ENCODE measurements at regions not wholly inside any gene's neighbourhood (a gene's known extent, or its start where the extent isn't known, plus 50 kb on each side); places are given as distances from the start of the nearest gene placed in this dataset.

DNA sequence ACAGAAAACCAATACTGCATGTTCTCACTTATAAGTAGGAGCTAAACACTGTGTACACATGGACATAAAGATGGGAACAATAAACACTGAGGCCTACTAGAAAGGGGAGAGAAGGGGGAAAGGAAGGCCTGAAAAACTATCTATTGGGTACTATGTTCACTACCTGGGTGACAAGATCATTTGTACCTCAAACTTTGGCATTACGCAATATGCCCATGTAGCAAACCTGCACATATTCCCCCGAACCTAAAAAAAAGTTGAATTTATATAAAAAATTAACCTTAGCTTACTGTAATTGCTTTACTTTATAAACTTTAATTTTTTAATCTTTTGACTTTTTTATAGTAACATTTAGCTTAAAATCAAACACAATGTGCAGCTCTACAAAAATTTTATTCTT lies 237.6 kb upstream of the ATP10B start:
- DNase-seq (ENCODE audit: low read depth, low spot score): no peak
- Histone ChIP-seq H3K27ac (ENCODE audit: control insufficient read depth, insufficient read depth) (no peak overlapping the region), H4K20me1 (ENCODE audit: control insufficient read depth, insufficient read depth) (no peaks in the 10 kb centered on the region), H3K27me3 (replicated peaks in 1 of 2; ENCODE audit: control insufficient read depth in 2 of 2, insufficient read depth in 2 of 2, low read length in 1 of 2) (no peaks in the 10 kb centered on the region), H3K36me3 (ENCODE audit: control insufficient read depth in 2 of 2, insufficient read depth in 2 of 2, low read length in 1 of 2) (no peaks in the 10 kb centered on the region; a peak in 1 of 4 replicates), H3K4me1 (ENCODE audit: control insufficient read depth, insufficient read depth, low read length) (no peaks in the 10 kb centered on the region), H2AFZ (ENCODE audit: control insufficient read depth, low read depth, low read length) (no peak overlapping the region), H3K9me3 (replicated peaks; ENCODE audit: control insufficient read depth, insufficient read depth, low read length) (no peaks in the 10 kb centered on the region; the same call in 1 of the 3 replicates), H3K9ac (ENCODE audit: control insufficient read depth, insufficient read depth, low read length) (no peak overlapping the region), H3K79me2 (ENCODE audit: control insufficient read depth, insufficient read depth, low read length) (no peaks in the 10 kb centered on the region), H3K4me3 (no peak overlapping the region), H3K4me2 (ENCODE audit: control insufficient read depth, insufficient read depth) (no peak overlapping the region)
- SMC1A ChIA-PET (ENCODE audit: uncharacterized antibody, unreplicated experiment): interaction anchor here (1.1 kb wide), 1 partner anchor 17 kb away, joined by 3 read pairs; no protein-coding TSS in a partner anchor
- no peak for TF ChIP-seq IRF4 (IDR thresholded peaks at IDR 0.05; ENCODE audit: low read depth, low read length)
- no peak for TF ChIP-seq SIN3A (IDR thresholded peaks at IDR 0.05; ENCODE audit: low read depth, low read length)
- TF ChIP-seq PAX5 (IDR thresholded peaks at IDR 0.05; ENCODE audit: borderline replicate concordance, low read depth, low read length): no peak
- RAD21 ChIA-PET (ENCODE audit: unreplicated experiment): no interaction called here
- BruUV-seq (replicated peaks): no TSS peak
- no peak for FAIRE-seq
- ATAC-seq: no peak
- in situ Hi-C loops (cut with MboI) (no loop called here), intact Hi-C loops (cut with micrococcal nuclease; ENCODE audit: unreplicated experiment) (no loop called here)
- CTCF ChIA-PET: interaction anchor here (0.9 kb wide), 1 partner anchor 26 kb away, joined by 3 read pairs; no protein-coding TSS in a partner anchor
- WGBS (ENCODE audit: insufficient coverage, insufficient replicate concordance, low lambda C conversion rate, missing lambda C conversion rate): 96% methylated on average over 2 of the region's 2 CpGs
- POLR2A ChIA-PET: no interaction called here

DNA sequence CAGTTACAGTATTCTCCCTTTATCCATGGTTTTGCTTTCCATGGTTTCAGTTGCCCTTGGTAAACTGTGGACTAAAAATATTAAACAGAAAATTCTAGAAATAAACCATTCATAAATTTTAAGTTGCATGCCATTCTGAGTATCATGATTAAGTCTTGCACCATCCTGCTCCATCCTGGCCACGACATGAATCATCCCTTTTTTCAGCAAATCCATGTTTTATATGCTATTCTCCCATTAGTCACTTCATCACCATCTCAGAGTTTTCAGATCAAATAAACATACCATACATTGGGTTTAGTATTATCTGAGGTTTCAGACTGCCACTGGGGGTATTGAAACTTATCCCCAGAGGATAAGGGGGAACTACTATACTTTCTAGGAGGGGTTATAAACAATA lies 234.4 kb upstream of the ATP10B start:
- no peaks in the 10 kb centered on the region for H3K4me1 ChIP-seq (ENCODE audit: control insufficient read depth, insufficient read depth, low read length)
- no peak overlapping the region for H3K27ac ChIP-seq (ENCODE audit: control insufficient read depth, insufficient read depth)
- H3K36me3 ChIP-seq (ENCODE audit: control insufficient read depth in 2 of 2, insufficient read depth in 2 of 2, low read length in 1 of 2): no peaks in the 10 kb centered on the region
- H3K4me3 ChIP-seq: no peak overlapping the region
- H4K20me1 ChIP-seq (ENCODE audit: control insufficient read depth, insufficient read depth): no peaks in the 10 kb centered on the region
- no peak overlapping the region for H3K9ac ChIP-seq (ENCODE audit: control insufficient read depth, insufficient read depth, low read length)
- RAD21 ChIA-PET (ENCODE audit: unreplicated experiment): no interaction called here
- H3K4me2 ChIP-seq (ENCODE audit: control insufficient read depth, insufficient read depth): no peak overlapping the region
- POLR2A ChIA-PET: no interaction called here
- H2AFZ ChIP-seq (ENCODE audit: control insufficient read depth, low read depth, low read length): no peak overlapping the region
- no peaks in the 10 kb centered on the region for H3K79me2 ChIP-seq (ENCODE audit: control insufficient read depth, insufficient read depth, low read length)
- 0% methylated on average over 1 of the region's 1 CpG for WGBS (ENCODE audit: insufficient coverage, insufficient replicate concordance, low lambda C conversion rate, missing lambda C conversion rate)
- intact Hi-C loops (cut with micrococcal nuclease; ENCODE audit: unreplicated experiment) (no loop called here), in situ Hi-C loops (cut with MboI) (no loop called here)
- DNase-seq (ENCODE audit: low read depth, low spot score) (no peak), FAIRE-seq (no peak), ATAC-seq (no peak)
- H3K27me3 ChIP-seq (replicated peaks in 1 of 2; ENCODE audit: control insufficient read depth in 2 of 2, insufficient read depth in 2 of 2, low read length in 1 of 2): no peaks in the 10 kb centered on the region
- no peaks in the 10 kb centered on the region; the same call in 2 of the 3 replicates for H3K9me3 ChIP-seq (replicated peaks; ENCODE audit: control insufficient read depth, insufficient read depth, low read length)
- CTCF ChIA-PET: no interaction called here
- SMC1A ChIA-PET (ENCODE audit: uncharacterized antibody, unreplicated experiment): no interaction called here
- no TSS peak for BruUV-seq (replicated peaks)
- TF ChIP-seq, protein P1, sequence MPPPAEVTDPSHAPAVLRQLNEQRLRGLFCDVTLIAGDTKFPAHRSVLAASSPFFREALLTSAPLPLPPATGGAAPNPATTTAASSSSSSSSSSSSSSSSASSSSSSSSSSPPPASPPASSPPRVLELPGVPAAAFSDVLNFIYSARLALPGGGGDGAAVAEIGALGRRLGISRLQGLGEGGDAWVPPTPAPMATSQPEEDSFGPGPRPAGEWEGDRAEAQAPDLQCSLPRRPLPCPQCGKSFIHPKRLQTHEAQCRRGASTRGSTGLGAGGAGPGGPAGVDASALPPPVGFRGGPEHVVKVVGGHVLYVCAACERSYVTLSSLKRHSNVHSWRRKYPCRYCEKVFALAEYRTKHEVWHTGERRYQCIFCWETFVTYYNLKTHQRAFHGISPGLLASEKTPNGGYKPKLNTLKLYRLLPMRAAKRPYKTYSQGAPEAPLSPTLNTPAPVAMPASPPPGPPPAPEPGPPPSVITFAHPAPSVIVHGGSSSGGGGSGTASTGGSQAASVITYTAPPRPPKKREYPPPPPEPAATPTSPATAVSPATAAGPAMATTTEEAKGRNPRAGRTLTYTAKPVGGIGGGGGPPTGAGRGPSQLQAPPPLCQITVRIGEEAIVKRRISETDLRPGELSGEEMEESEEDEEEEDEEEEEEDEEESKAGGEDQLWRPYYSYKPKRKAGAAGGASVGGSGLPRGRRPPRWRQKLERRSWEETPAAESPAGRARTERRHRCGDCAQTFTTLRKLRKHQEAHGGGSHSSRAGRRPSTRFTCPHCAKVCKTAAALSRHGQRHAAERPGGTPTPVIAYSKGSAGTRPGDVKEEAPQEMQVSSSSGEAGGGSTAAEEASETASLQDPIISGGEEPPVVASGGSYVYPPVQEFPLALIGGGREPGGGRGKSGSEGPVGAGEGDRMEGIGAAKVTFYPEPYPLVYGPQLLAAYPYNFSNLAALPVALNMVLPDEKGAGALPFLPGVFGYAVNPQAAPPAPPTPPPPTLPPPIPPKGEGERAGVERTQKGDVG (CRISPR knock-in tag; IDR thresholded peaks at IDR 0.05): no peak
- TF ChIP-seq, protein P2, sequence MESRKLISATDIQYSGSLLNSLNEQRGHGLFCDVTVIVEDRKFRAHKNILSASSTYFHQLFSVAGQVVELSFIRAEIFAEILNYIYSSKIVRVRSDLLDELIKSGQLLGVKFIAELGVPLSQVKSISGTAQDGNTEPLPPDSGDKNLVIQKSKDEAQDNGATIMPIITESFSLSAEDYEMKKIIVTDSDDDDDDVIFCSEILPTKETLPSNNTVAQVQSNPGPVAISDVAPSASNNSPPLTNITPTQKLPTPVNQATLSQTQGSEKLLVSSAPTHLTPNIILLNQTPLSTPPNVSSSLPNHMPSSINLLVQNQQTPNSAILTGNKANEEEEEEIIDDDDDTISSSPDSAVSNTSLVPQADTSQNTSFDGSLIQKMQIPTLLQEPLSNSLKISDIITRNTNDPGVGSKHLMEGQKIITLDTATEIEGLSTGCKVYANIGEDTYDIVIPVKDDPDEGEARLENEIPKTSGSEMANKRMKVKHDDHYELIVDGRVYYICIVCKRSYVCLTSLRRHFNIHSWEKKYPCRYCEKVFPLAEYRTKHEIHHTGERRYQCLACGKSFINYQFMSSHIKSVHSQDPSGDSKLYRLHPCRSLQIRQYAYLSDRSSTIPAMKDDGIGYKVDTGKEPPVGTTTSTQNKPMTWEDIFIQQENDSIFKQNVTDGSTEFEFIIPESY (IDR thresholded peaks at IDR 0.05): no peak
- TF ChIP-seq CHD4 (IDR thresholded peaks at IDR 0.05) (no peak), EGR1 (IDR thresholded peaks at IDR 0.05; ENCODE audit: borderline replicate concordance in 1 of 2, low read depth in 2 of 2, low read length in 2 of 2) (no peak)
- TF ChIP-seq, protein P3, sequence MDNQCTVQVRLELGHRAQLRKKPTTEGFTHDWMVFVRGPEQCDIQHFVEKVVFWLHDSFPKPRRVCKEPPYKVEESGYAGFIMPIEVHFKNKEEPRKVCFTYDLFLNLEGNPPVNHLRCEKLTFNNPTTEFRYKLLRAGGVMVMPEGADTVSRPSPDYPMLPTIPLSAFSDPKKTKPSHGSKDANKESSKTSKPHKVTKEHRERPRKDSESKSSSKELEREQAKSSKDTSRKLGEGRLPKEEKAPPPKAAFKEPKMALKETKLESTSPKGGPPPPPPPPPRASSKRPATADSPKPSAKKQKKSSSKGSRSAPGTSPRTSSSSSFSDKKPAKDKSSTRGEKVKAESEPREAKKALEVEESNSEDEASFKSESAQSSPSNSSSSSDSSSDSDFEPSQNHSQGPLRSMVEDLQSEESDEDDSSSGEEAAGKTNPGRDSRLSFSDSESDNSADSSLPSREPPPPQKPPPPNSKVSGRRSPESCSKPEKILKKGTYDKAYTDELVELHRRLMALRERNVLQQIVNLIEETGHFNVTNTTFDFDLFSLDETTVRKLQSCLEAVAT (IDR thresholded peaks at IDR 0.05): no peak

Data from GM12878 (cell line).